HL-60 (cell line): ENCODE measurements at regions not wholly inside any gene's neighbourhood (a gene's known extent, or its start where the extent isn't known, plus 50 kb on each side); places are given as distances from the start of the nearest gene placed in this dataset.

ENCODE experiments used
- CTCF ChIP-seq: IDR thresholded peaks from one replicate; pipeline ENCODE4 v1.5.1; 2011; ENCODE audit warnings: low read length, control low read depth, inconsistent platforms; ENCODE audit not compliant: insufficient read depth
- POLR2AphosphoS5 ChIP-seq: IDR thresholded peaks from 2 replicates; pipeline ENCODE4 v1.6.1; 2012; ENCODE audit warnings: low read depth

GRCh38 chr13:86922936-86923335, 748.2 kb upstream of the SLITRK5 start:
- TF ChIP-seq CTCF = no peak
- no peak for TF ChIP-seq POLR2AphosphoS5
